Breast epithelium (tissue), 4 donors: ENCODE measurements at regions not wholly inside any gene's neighbourhood (a gene's known extent, or its start where the extent isn't known, plus 50 kb on each side); places are given as distances from the start of the nearest gene placed in this dataset.

Experiments
- DNase-seq, 2 donors: peaks; one replicate each; pipeline ENCODE4 v3.0.0-alpha.2; 2019; ENCODE audit warnings: low spot score in 2 of 2
- H3K27ac ChIP-seq, 2 donors: fragments of 200-600 bp; sonication (generic) in 1 of 2; one replicate each; pipeline ENCODE4 v1.5.1; 2016 to 2019; ENCODE audit warnings: mild to moderate bottlenecking in 1 of 2
- H3K27me3 ChIP-seq, 2 donors: fragments of 200-600 bp; sonication (generic) in 1 of 2; one replicate each; pipeline versions ENCODE4 v1.5.1 to v1.6.0; 2017 to 2019; ENCODE audit warnings: control low read depth in 1 of 2, mild to moderate bottlenecking in 1 of 2
- H3K36me3 ChIP-seq: fragments of 200-600 bp; one replicate; pipeline ENCODE4 v1.5.1; 2019
- H3K4me1 ChIP-seq, 2 donors: fragments of 200-600 bp; sonication (generic); one replicate each; pipeline ENCODE4 v1.5.1; 2016 to 2019; ENCODE audit warnings: control low read depth in 1 of 2
- H3K4me3 ChIP-seq, 3 donors: fragments of 200-600 bp; sonication (generic); 1 replicate in 2 of 3; 2 replicates in 1 of 3; pipeline ENCODE4 v1.5.1; 2016 to 2019; ENCODE audit warnings: mild to moderate bottlenecking in 3 of 3, moderate library complexity in 2 of 3
- H3K9me3 ChIP-seq, 2 donors: fragments of 200-600 bp; sonication (generic) in 1 of 2; one replicate each; pipeline ENCODE4 v1.5.1; 2016 to 2019; ENCODE audit warnings: control low read depth in 1 of 2
- CTCF ChIP-seq, 3 donors: fragments of 450-650 bp; IDR thresholded peaks; one replicate each; pipeline ENCODE4 v1.5.1; 2016 to 2017; ENCODE audit warnings: antibody characterized with exemption in 3 of 3, mild to moderate bottlenecking in 3 of 3, moderate library complexity in 3 of 3
- POLR2A ChIP-seq: fragments of 450-650 bp; IDR thresholded peaks from one replicate; pipeline ENCODE4 v1.6.1; 2016; ENCODE audit warnings: antibody characterized with exemption, mild to moderate bottlenecking, moderate library complexity
- POLR2AphosphoS5 ChIP-seq, 3 donors: sonication (generic); formaldehyde crosslinking; IDR thresholded peaks; one replicate each; pipeline ENCODE4 v1.6.1; 2017; ENCODE audit warnings: antibody characterized with exemption in 3 of 3
- intact Hi-C: fragments of 100-400 bp; cut with DNase I; formaldehyde crosslinking; loops from one replicate; pipeline ENCODE4 v1.15.1; 2023; ENCODE audit warnings: low total_unique reads

GRCh38 chr2:203585516-203585915 is 50.4 kb upstream of the RAPH1 start:
- peaks cover 0 to 21% of the 10 kb centered on the region in 2 donors for H3K4me1 ChIP-seq
- intact Hi-C loops: no loop called here

GRCh38 chr2:203586206-203586605 is 51.1 kb upstream of the RAPH1 start:
- Histone ChIP-seq H3K9me3 (no peaks in the 10 kb centered on the region), H3K27me3 (no peaks in the 10 kb centered on the region), H3K36me3 (no peaks in the 10 kb centered on the region), H3K4me3 (no peak overlapping the region), H3K27ac (no peak overlapping the region), H3K4me1 (peaks cover 0 to 21% of the 10 kb centered on the region in 2 donors)
- no peak for DNase-seq
- TF ChIP-seq POLR2AphosphoS5 (IDR thresholded peaks at IDR 0.05) (no peak), POLR2A (no peak), CTCF (IDR thresholded peaks at IDR 0.05) (no peak)
- intact Hi-C loops: no loop called here

More at GRCh38 chr2:203585516-203585915, 50.4 kb upstream of the RAPH1 start:
- Histone ChIP-seq H3K36me3 (no peaks in the 10 kb centered on the region), H3K4me3 (no peak overlapping the region), H3K9me3 (no peaks in the 10 kb centered on the region), H3K27me3 (no peaks in the 10 kb centered on the region), H3K27ac (peak overlapping the region; percentile 19 to 57)
- TF ChIP-seq POLR2A (no peak), POLR2AphosphoS5 (IDR thresholded peaks at IDR 0.05) (no peak), CTCF (IDR thresholded peaks at IDR 0.05) (no peak)
- no peak for DNase-seq

- intact Hi-C loops: no loop called here
- no peak for DNase-seq
- H3K9me3 ChIP-seq: no peaks in the 10 kb centered on the region
- TF ChIP-seq CTCF (IDR thresholded peaks at IDR 0.05): no peak
- TF ChIP-seq POLR2AphosphoS5 (IDR thresholded peaks at IDR 0.05): no peak
- TF ChIP-seq POLR2A: no peak
- H3K27ac ChIP-seq: no peak overlapping the region
- H3K4me1 ChIP-seq: peaks cover 0 to 21% of the 10 kb centered on the region in 2 donors
- H3K4me3 ChIP-seq: no peak overlapping the region
- no peaks in the 10 kb centered on the region for H3K27me3 ChIP-seq
- no peaks in the 10 kb centered on the region for H3K36me3 ChIP-seq
Measured at GRCh38 chr2:203586696-203587095, 51.6 kb upstream of the RAPH1 start.

GRCh38 chr2:203590496-203590895 is 55.4 kb upstream of the RAPH1 start:
- Histone ChIP-seq H3K27me3 (no peaks in the 10 kb centered on the region), H3K9me3 (no peaks in the 10 kb centered on the region), H3K4me1 (peaks cover 0 to 7% of the 10 kb centered on the region in 2 donors), H3K4me3 (no peak overlapping the region), H3K36me3 (no peaks in the 10 kb centered on the region), H3K27ac (no peak overlapping the region)
- TF ChIP-seq CTCF (IDR thresholded peaks at IDR 0.05) (no peak), POLR2A (no peak), POLR2AphosphoS5 (IDR thresholded peaks at IDR 0.05) (no peak)
- no peak for DNase-seq
- intact Hi-C loops: no loop called here

GRCh38 chr2:203591642-203592041 is 56.5 kb upstream of the RAPH1 start:
- no peaks in the 10 kb centered on the region for H3K4me1 ChIP-seq
- H3K36me3 ChIP-seq: no peaks in the 10 kb centered on the region
- no peaks in the 10 kb centered on the region for H3K27me3 ChIP-seq
- no peaks in the 10 kb centered on the region for H3K9me3 ChIP-seq
- no peak overlapping the region for H3K4me3 ChIP-seq
- DNase-seq: no peak
- TF ChIP-seq POLR2AphosphoS5 (IDR thresholded peaks at IDR 0.05): no peak
- TF ChIP-seq CTCF (IDR thresholded peaks at IDR 0.05): no peak
- no peak for TF ChIP-seq POLR2A
- H3K27ac ChIP-seq: no peak overlapping the region
- intact Hi-C loops: no loop called here
